Erythroblast (primary cell): ENCODE measurements at regions not wholly inside any gene's neighbourhood (a gene's known extent, or its start where the extent isn't known, plus 50 kb on each side); places are given as distances from the start of the nearest gene placed in this dataset.
"Not testable (repeated sequence)": the region's sequence is repeated elsewhere in the genome, so short reads cannot be mapped to it uniquely, and the experiment has no call there.

Source experiments
- GATA1 ChIP-seq: IDR thresholded peaks from 2 replicates; pipeline ENCODE4 v1.6.1; 2011; ENCODE audit warnings: low read depth, mild to moderate bottlenecking, control low read depth, low read length, moderate library complexity
- POLR2A ChIP-seq: IDR thresholded peaks from 2 replicates; pipeline ENCODE4 v1.6.1; 2011; ENCODE audit warnings: mild to moderate bottlenecking, low read length

- TF ChIP-seq POLR2A, GATA1: not testable (repeated sequence)
Measured at GRCh38 chr9:62817214-62817613, 1627.4 kb downstream of the SPATA31A7 start.
